HUES48 (cell line): ENCODE measurements at regions not wholly inside any gene's neighbourhood (a gene's known extent, or its start where the extent isn't known, plus 50 kb on each side); places are given as distances from the start of the nearest gene placed in this dataset.

ENCODE experiments used
- H3K27ac ChIP-seq: one replicate; pipeline ENCODE4 v1.7.0; 2013; ENCODE audit warnings: low read depth, low read length, inconsistent platforms
- H3K27me3 ChIP-seq: 2 replicates; pipeline ENCODE4 v1.6.1; 2013; ENCODE audit warnings: mild to moderate bottlenecking, low read length; ENCODE audit not compliant: control insufficient read depth, insufficient read depth
- H3K36me3 ChIP-seq: 2 replicates; pipeline ENCODE4 v1.6.1; 2013; ENCODE audit warnings: low read length; ENCODE audit not compliant: control insufficient read depth, insufficient read depth
- H3K4me1 ChIP-seq: 2 replicates; pipeline ENCODE4 v1.6.1; 2013; ENCODE audit warnings: mild to moderate bottlenecking, low read length; ENCODE audit not compliant: control insufficient read depth, insufficient read depth
- H3K4me3 ChIP-seq: 2 replicates; pipeline ENCODE4 v1.5.1; 2013; ENCODE audit warnings: mild to moderate bottlenecking, low read depth, low read length
- H3K9ac ChIP-seq: 2 replicates; pipeline ENCODE4 v1.6.1; 2013; ENCODE audit warnings: mild to moderate bottlenecking, low read depth, low read length, moderate library complexity
- H3K9me3 ChIP-seq: 2 replicates; pipeline ENCODE4 v1.6.1; 2013; ENCODE audit warnings: low read length; ENCODE audit not compliant: control insufficient read depth, insufficient read depth

DNA sequence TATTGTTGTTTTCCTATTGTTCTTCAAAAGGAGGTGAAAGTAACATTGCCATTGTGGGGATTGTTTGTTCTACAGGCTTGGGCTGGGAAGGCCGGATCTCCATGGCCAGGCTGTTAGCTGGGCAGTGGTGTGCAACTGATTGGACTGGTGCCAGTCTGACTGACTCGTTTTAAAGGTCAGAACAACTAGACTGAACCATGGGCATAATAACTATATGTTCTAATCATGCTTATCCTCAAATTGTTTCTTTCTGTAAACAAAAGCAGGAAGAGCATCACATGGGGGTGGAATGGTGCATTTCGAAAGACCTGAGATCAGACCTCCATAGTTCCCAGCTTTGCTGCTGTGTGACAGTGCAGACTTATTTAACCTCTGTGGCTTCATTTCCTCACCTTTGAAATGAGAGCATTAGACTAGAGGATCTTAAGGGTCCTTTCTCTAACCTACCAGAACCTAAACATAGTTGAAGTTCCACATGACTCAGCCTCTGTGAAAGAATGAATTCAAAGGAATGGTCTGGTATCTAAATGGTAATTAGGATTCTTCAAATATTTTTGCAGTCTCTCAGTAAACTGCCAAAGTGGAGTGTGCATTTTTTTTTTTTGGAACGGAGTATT lies 66.7 kb upstream of the PGRMC2 start:
- Histone ChIP-seq H3K27me3 (no peaks in the 10 kb centered on the region), H3K4me3 (peak overlapping the region; percentile 13; the same call in 1 of the 2 replicates), H3K27ac (peak overlapping the region; percentile 66), H3K9me3 (no peaks in the 10 kb centered on the region), H3K4me1 (peaks cover 32% of the 10 kb centered on the region), H3K9ac (no peak overlapping the region), H3K36me3 (no peaks in the 10 kb centered on the region)

- no peak overlapping the region for H3K4me3 ChIP-seq
- H3K36me3 ChIP-seq, result no peaks in the 10 kb centered on the region
- peak overlapping the region; percentile 66 for H3K27ac ChIP-seq
- peaks cover 32% of the 10 kb centered on the region for H3K4me1 ChIP-seq
- H3K27me3 ChIP-seq, result no peaks in the 10 kb centered on the region
- no peaks in the 10 kb centered on the region for H3K9me3 ChIP-seq
- H3K9ac ChIP-seq, result no peak overlapping the region
Observed at GRCh38 chr4:128353791-128354190, 66.2 kb upstream of the PGRMC2 start.

GRCh38 chr4:128351502-128351901 lies 63.9 kb upstream of the PGRMC2 start:
- no peak overlapping the region for H3K9ac ChIP-seq
- H3K27me3 ChIP-seq, result no peaks in the 10 kb centered on the region
- no peak overlapping the region for H3K4me3 ChIP-seq
- H3K9me3 ChIP-seq, result no peaks in the 10 kb centered on the region
- peaks cover 32% of the 10 kb centered on the region for H3K4me1 ChIP-seq
- H3K36me3 ChIP-seq, result no peaks in the 10 kb centered on the region
- no peak overlapping the region for H3K27ac ChIP-seq

DNA sequence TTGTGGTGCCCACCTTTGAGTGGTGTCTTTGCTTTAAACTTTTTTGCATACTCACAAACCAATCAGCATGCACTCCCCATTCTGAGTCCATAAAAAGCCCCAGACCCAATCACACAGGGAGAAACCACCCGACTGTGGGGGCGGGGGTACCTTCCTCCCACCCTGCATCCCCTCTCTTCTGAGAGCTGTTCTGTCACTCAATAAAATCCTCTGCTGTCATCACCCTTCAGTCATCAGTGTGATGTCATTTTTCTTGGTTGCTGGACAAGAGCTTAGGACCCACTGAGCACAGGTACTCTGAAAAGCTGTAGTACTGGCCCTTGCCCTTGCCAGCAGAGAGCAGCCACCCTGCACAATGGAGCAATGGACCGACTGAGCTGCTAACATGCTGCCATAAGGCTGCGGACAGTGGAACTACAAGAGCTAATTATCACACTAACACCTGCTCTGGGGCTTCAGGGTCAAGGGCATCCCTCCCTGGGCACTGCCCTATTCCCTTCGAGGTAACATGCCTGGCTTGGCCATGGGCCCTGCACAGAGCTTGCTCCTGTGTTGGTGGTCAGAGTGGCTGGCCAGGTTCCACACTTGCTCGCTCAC lies 62.9 kb upstream of the PGRMC2 start:
- H3K4me1 ChIP-seq, result peaks cover 31% of the 10 kb centered on the region
- no peak overlapping the region for H3K27ac ChIP-seq
- H3K36me3 ChIP-seq, result no peaks in the 10 kb centered on the region
- H3K4me3 ChIP-seq, result no peak overlapping the region
- no peaks in the 10 kb centered on the region for H3K9me3 ChIP-seq
- no peak overlapping the region for H3K9ac ChIP-seq
- H3K27me3 ChIP-seq, result no peaks in the 10 kb centered on the region

DNA sequence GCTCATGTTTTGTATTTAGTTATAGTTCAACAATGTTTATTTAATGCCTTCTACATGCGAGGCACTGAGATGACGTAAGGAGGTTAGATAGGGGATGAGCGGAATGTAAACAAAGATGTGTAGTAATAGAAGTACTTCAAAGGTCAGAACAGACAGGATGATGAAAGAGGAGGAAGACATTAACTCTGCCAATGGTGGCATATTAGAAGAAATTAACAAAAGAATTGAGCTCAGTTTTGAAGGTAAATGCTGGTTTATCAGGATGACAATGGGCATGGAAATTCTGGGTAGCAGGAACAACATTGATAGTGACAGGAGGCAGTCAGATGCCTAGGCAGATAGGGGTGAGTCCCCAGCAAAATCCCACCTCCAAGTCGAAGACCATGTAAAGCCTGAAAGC lies 62.3 kb upstream of the PGRMC2 start:
- Histone ChIP-seq H3K9ac (no peak overlapping the region), H3K27me3 (no peaks in the 10 kb centered on the region), H3K27ac (no peak overlapping the region), H3K4me1 (peaks cover 25% of the 10 kb centered on the region), H3K9me3 (no peaks in the 10 kb centered on the region), H3K36me3 (no peaks in the 10 kb centered on the region), H3K4me3 (no peak overlapping the region)

DNA sequence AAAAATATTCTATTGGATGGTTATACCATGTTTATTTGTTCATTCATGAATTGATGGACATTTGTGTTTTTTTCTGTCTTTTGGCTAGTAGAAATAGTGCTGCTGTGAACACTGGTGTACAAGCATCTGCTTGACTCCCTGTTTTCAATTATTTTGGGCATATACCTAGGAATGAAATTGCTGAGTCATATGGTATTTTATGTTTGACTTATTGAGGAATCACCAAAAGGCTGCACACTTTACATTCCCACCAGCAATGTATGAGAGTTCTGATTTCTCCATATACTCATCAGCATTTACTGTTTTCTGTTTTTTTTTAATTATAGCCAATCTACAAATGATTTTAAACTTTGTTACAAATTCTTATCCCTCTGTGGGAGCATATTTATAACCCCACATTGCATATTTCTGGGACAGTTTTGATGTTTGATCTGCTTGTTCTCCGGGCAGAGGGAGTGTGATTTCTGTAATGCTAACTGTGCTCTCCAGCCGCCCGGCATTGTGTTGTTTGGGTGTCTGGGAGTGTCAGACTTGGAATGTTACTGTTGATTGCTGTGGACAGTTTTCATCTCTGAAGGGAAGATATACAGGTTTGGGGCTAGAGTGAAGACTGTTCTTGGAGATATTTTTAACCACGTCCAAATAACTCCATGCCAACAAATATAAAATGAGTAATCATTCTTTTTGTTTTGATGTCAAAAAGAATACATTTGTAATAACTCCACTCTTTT lies 60.5 kb upstream of the PGRMC2 start:
- no peaks in the 10 kb centered on the region for H3K36me3 ChIP-seq
- no peaks in the 10 kb centered on the region for H3K27me3 ChIP-seq
- no peak overlapping the region for H3K9ac ChIP-seq
- no peaks in the 10 kb centered on the region for H3K9me3 ChIP-seq
- no peak overlapping the region for H3K27ac ChIP-seq
- H3K4me3 ChIP-seq, result no peak overlapping the region
- H3K4me1 ChIP-seq, result peaks cover 15% of the 10 kb centered on the region

DNA sequence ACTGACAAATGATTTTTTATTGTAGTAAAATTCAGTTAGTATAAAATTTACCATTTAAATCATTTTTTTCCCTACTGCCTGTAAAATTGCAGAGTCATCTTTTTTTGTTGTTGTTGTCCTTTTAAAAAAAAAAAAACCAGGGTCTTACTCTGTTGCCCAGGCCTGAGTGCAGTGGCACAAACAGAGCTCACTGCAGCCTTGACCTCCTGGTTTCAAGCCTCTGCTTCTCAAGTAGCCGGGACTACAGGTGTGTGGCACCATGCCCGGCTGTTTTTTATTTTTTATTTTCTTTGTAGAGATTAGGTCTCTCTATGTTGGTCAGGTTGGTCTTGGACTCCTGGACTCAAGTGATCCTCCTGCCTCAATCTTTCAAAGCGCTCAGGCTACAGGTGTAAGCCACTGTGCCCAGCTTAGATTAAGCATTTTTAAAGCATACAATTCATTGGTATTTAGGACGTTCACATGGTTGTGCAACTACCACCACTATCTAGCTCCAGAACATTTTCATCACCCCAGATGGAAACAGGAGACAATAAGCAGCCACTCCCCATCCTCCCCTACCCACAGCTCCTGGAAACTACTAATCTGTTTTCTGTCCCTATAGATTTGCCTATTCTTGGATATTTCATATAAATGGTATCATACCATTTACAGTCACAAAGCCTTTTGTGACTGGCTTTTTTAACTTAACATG lies 59.7 kb upstream of the PGRMC2 start:
- Histone ChIP-seq H3K4me3 (no peak overlapping the region), H3K9me3 (no peaks in the 10 kb centered on the region), H3K9ac (no peak overlapping the region), H3K27me3 (no peaks in the 10 kb centered on the region), H3K4me1 (peaks cover 15% of the 10 kb centered on the region), H3K36me3 (no peaks in the 10 kb centered on the region), H3K27ac (no peak overlapping the region)

DNA sequence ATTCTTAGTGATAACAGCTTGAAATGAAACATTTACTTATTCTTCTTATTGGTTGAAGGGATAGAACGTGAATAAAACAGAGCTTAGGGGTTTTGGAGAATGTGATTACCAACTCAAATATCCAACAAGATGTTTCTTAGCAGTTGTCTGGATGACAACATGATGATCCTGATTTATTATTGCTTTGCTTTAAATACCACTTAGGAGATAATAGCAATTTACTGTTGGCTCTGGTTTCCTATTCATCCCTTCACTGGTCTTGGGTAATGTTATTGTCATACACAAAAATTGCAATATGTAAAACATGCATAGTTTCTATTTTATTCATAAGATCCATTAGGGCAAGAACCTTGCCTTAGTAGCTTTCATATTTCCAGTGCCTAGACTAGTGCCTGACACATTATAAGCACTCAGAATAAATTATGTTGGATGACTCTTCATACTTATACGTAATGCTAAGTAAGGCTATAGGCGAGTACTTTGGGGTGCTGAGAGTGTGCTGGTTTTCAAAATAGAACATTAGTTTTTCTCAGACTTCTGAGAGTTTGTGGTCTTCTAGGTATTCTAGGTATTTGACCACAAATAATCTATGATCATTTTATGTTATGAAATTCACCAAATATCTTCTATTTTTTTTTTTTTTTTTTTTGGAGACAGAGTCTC lies 58.6 kb upstream of the PGRMC2 start:
- H3K36me3 ChIP-seq, result no peaks in the 10 kb centered on the region
- no peak overlapping the region for H3K4me3 ChIP-seq
- no peak overlapping the region for H3K9ac ChIP-seq
- no peaks in the 10 kb centered on the region for H3K9me3 ChIP-seq
- no peaks in the 10 kb centered on the region for H3K27me3 ChIP-seq
- peaks cover 15% of the 10 kb centered on the region for H3K4me1 ChIP-seq
- no peak overlapping the region for H3K27ac ChIP-seq

DNA sequence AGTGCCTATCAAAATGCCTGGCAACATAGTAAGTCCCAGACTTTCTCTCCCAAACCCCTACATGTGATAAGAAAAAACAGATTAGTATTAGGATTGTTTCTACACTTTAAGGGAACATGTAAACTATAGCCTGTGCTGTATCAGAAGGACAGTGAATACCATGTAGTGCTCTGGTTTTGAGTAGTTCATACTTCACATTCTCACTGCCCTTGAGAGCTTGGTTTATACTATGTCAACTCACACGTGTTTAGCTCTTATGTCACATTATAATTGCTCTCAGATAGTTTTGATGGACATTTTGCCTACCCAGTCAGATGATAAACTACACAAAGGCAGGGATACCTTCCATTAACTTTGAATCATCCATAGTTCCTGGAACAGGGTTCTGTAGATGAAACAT lies 58.0 kb upstream of the PGRMC2 start:
- no peak overlapping the region for H3K27ac ChIP-seq
- H3K4me1 ChIP-seq, result peaks cover 14% of the 10 kb centered on the region
- H3K4me3 ChIP-seq, result no peak overlapping the region

DNA sequence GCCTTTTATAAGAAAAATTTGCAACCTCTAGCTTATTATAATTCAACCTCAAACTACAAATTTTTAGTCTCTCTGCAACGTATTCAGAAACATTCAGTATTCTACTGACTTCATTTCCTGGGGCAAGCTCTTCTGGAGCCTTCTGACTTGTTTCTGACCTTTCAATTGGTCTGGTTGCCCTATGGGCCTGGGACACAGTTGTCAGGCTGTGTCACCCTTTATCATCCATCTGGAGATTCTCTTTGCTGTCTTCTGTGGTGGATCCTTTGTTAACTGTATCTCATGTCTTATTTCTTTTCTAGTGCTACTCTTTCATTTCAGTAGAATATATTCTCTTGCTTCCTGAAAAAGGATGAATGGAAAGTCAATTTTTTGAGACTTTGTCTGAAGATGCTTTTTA lies 55.1 kb upstream of the PGRMC2 start:
- H3K27me3 ChIP-seq, result no peaks in the 10 kb centered on the region

More for the DNA sequence above, 58.0 kb upstream of the PGRMC2 start:
- H3K36me3 ChIP-seq, result no peaks in the 10 kb centered on the region
- no peaks in the 10 kb centered on the region for H3K27me3 ChIP-seq
- H3K9me3 ChIP-seq, result no peaks in the 10 kb centered on the region
- H3K9ac ChIP-seq, result no peak overlapping the region

More for the DNA sequence above, 55.1 kb upstream of the PGRMC2 start:
- Histone ChIP-seq H3K9ac (no peak overlapping the region), H3K4me1 (no peaks in the 10 kb centered on the region; the same call in 1 of the 2 replicates), H3K9me3 (no peaks in the 10 kb centered on the region), H3K27ac (no peak overlapping the region), H3K4me3 (no peak overlapping the region), H3K36me3 (no peaks in the 10 kb centered on the region)
